ENCODE measurements at regions not wholly inside any gene's neighbourhood (a gene's known extent, or its start where the extent isn't known, plus 50 kb on each side); places are given as distances from the start of the nearest gene placed in this dataset.

DNA sequence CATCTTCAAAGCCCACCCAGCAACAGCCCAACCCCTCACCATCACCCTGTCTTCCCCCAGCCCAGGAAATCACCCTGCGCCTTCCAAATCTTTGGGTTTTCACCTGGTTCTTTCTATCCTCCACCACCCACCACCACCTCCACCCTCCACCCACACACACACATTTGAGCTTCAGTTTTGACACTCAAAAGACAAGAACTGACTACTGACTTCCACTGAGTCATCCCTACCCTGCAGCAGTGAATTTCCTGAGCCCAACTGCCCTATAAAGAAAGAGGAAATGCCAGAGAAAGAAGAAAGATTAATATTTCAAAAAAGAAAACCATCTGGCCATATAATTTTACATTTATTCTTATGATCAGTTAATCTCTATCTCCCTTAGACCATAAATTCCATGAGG lies 137.5 kb downstream of the CHST1 start (continued):
- TF ChIP-seq, protein P1, sequence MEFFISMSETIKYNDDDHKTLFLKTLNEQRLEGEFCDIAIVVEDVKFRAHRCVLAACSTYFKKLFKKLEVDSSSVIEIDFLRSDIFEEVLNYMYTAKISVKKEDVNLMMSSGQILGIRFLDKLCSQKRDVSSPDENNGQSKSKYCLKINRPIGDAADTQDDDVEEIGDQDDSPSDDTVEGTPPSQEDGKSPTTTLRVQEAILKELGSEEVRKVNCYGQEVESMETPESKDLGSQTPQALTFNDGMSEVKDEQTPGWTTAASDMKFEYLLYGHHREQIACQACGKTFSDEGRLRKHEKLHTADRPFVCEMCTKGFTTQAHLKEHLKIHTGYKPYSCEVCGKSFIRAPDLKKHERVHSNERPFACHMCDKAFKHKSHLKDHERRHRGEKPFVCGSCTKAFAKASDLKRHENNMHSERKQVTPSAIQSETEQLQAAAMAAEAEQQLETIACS (CRISPR knock-in tag; IDR thresholded peaks at IDR 0.05), result no peak
- TF ChIP-seq ZNF232 (CRISPR knock-in tag; IDR thresholded peaks at IDR 0.05; ENCODE audit: borderline replicate concordance) (no peak), MAZ (IDR thresholded peaks at IDR 0.05; ENCODE audit: borderline replicate concordance, low read depth, low read length) (no peak), MAZ (CRISPR knock-in tag; IDR thresholded peaks at IDR 0.05; ENCODE audit: low read depth) (no peak), JARID2 (CRISPR knock-in tag; IDR thresholded peaks at IDR 0.05; ENCODE audit: insufficient replicate concordance) (no peak)
- TF ChIP-seq, protein P2, sequence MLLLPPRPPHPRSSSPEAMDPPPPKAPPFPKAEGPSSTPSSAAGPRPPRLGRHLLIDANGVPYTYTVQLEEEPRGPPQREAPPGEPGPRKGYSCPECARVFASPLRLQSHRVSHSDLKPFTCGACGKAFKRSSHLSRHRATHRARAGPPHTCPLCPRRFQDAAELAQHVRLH (CRISPR knock-in tag; IDR thresholded peaks at IDR 0.05; ENCODE audit: borderline replicate concordance, low read depth), result no peak
- TF ChIP-seq, protein P3, sequence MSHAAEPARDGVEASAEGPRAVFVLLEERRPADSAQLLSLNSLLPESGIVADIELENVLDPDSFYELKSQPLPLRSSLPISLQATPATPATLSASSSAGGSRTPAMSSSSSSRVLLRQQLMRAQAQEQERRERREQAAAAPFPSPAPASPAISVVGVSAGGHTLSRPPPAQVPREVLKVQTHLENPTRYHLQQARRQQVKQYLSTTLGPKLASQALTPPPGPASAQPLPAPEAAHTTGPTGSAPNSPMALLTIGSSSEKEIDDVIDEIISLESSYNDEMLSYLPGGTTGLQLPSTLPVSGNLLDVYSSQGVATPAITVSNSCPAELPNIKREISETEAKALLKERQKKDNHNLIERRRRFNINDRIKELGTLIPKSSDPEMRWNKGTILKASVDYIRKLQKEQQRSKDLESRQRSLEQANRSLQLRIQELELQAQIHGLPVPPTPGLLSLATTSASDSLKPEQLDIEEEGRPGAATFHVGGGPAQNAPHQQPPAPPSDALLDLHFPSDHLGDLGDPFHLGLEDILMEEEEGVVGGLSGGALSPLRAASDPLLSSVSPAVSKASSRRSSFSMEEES (CRISPR knock-in tag; IDR thresholded peaks at IDR 0.05), result no peak
- TF ChIP-seq, protein P4, sequence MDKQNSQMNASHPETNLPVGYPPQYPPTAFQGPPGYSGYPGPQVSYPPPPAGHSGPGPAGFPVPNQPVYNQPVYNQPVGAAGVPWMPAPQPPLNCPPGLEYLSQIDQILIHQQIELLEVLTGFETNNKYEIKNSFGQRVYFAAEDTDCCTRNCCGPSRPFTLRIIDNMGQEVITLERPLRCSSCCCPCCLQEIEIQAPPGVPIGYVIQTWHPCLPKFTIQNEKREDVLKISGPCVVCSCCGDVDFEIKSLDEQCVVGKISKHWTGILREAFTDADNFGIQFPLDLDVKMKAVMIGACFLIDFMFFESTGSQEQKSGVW (CRISPR knock-in tag; IDR thresholded peaks at IDR 0.05; ENCODE audit: borderline replicate concordance), result no peak
- TF ChIP-seq, protein P5, sequence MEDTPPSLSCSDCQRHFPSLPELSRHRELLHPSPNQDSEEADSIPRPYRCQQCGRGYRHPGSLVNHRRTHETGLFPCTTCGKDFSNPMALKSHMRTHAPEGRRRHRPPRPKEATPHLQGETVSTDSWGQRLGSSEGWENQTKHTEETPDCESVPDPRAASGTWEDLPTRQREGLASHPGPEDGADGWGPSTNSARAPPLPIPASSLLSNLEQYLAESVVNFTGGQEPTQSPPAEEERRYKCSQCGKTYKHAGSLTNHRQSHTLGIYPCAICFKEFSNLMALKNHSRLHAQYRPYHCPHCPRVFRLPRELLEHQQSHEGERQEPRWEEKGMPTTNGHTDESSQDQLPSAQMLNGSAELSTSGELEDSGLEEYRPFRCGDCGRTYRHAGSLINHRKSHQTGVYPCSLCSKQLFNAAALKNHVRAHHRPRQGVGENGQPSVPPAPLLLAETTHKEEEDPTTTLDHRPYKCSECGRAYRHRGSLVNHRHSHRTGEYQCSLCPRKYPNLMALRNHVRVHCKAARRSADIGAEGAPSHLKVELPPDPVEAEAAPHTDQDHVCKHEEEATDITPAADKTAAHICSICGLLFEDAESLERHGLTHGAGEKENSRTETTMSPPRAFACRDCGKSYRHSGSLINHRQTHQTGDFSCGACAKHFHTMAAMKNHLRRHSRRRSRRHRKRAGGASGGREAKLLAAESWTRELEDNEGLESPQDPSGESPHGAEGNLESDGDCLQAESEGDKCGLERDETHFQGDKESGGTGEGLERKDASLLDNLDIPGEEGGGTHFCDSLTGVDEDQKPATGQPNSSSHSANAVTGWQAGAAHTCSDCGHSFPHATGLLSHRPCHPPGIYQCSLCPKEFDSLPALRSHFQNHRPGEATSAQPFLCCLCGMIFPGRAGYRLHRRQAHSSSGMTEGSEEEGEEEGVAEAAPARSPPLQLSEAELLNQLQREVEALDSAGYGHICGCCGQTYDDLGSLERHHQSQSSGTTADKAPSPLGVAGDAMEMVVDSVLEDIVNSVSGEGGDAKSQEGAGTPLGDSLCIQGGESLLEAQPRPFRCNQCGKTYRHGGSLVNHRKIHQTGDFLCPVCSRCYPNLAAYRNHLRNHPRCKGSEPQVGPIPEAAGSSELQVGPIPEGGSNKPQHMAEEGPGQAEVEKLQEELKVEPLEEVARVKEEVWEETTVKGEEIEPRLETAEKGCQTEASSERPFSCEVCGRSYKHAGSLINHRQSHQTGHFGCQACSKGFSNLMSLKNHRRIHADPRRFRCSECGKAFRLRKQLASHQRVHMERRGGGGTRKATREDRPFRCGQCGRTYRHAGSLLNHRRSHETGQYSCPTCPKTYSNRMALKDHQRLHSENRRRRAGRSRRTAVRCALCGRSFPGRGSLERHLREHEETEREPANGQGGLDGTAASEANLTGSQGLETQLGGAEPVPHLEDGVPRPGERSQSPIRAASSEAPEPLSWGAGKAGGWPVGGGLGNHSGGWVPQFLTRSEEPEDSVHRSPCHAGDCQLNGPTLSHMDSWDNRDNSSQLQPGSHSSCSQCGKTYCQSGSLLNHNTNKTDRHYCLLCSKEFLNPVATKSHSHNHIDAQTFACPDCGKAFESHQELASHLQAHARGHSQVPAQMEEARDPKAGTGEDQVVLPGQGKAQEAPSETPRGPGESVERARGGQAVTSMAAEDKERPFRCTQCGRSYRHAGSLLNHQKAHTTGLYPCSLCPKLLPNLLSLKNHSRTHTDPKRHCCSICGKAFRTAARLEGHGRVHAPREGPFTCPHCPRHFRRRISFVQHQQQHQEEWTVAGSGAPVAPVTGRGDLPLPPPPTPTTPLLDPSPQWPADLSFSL (CRISPR knock-in tag; IDR thresholded peaks at IDR 0.05), result no peak
